Omental fat pad (tissue), 3 donors: ENCODE measurements at regions not wholly inside any gene's neighbourhood (a gene's known extent, or its start where the extent isn't known, plus 50 kb on each side); places are given as distances from the start of the nearest gene placed in this dataset.

Experiments used
- ATAC-seq: fragments of 150-250 bp; one replicate; pipeline ENCODE4 v1.9.1; 2016; ENCODE audit warnings: mild to moderate bottlenecking, moderate library complexity; ENCODE audit not compliant: low FRiP score
- DNase-seq: peaks from one replicate; pipeline ENCODE4 v3.0.0-alpha.2; 2019; ENCODE audit warnings: low spot score
- CTCF ChIP-seq, 3 donors: fragments of 450-650 bp; IDR thresholded peaks; one replicate each; pipeline ENCODE4 v1.5.1; 2016 to 2017; ENCODE audit warnings: antibody characterized with exemption in 3 of 3, mild to moderate bottlenecking in 3 of 3, moderate library complexity in 2 of 3

- no peak for ATAC-seq
Observed at GRCh38 chr15:97224191-97224641, 736.3 kb upstream of the ARRDC4 start.

GRCh38 chr15:97234851-97235610 lies 725.5 kb upstream of the ARRDC4 start:
- ATAC-seq (no peak), DNase-seq (peak; percentile 48)
- peak in 1 of 3 donors; percentile 90 for TF ChIP-seq CTCF (IDR thresholded peaks at IDR 0.05)

More at GRCh38 chr15:97224191-97224641, 736.3 kb upstream of the ARRDC4 start:
- no peak for TF ChIP-seq CTCF (IDR thresholded peaks at IDR 0.05)
- no peak for DNase-seq

GRCh38 chr15:97235611-97235985 lies 724.9 kb upstream of the ARRDC4 start:
- DNase-seq: no peak
- TF ChIP-seq CTCF (IDR thresholded peaks at IDR 0.05): no peak
- no peak for ATAC-seq

GRCh38 chr15:97236140-97236539 lies 724.4 kb upstream of the ARRDC4 start:
- DNase-seq (no peak), ATAC-seq (no peak)
- no peak for TF ChIP-seq CTCF (IDR thresholded peaks at IDR 0.05)

- TF ChIP-seq CTCF (IDR thresholded peaks at IDR 0.05): no peak
- no peak for ATAC-seq
- no peak for DNase-seq
Observed at GRCh38 chr15:97237160-97237559, 723.3 kb upstream of the ARRDC4 start.

- DNase-seq: no peak
- no peak for ATAC-seq
- no peak for TF ChIP-seq CTCF (IDR thresholded peaks at IDR 0.05)
Observed at GRCh38 chr15:97248376-97248775, 712.1 kb upstream of the ARRDC4 start.

- ATAC-seq (no peak), DNase-seq (no peak)
- TF ChIP-seq CTCF (IDR thresholded peaks at IDR 0.05): no peak
Observed at GRCh38 chr15:97259943-97260342, 700.6 kb upstream of the ARRDC4 start.
